ENCODE measurements at regions not wholly inside any gene's neighbourhood (a gene's known extent, or its start where the extent isn't known, plus 50 kb on each side); places are given as distances from the start of the nearest gene placed in this dataset.
A peak's percentile ranks its signal among the peaks of the same experiment; 100 is the strongest.

GRCh38 chr18:42271647-42272414, 316.8 kb downstream of the PIK3C3 start:
- DNase-seq (ENCODE audit: low spot score) = no peak
- no TSS peak for BruUV-seq (replicated peaks)
- H2AFZ ChIP-seq (ENCODE audit: low read length) = no peak overlapping the region
- no peaks in the 10 kb centered on the region for H3K4me1 ChIP-seq (ENCODE audit: insufficient read depth, low read length, poor library complexity, severe bottlenecking)
- CTCF ChIA-PET (ENCODE audit: unreplicated experiment) = no interaction called here
- intact Hi-C loops (cut with micrococcal nuclease; ENCODE audit: unreplicated experiment) = no loop called here
- no peaks in the 10 kb centered on the region for H3K9me2 ChIP-seq (ENCODE audit: insufficient read depth, low read length)
- H4K20me1 ChIP-seq (ENCODE audit: insufficient read depth, low read length) = no peaks in the 10 kb centered on the region
- H3K27ac ChIP-seq (ENCODE audit: low read depth, low read length, poor library complexity, severe bottlenecking) = no peak overlapping the region
- POLR2A ChIA-PET = no interaction called here
- TF ChIP-seq EZH2phosphoT487 (IDR thresholded peaks at IDR 0.05; ENCODE audit: borderline replicate concordance, low read depth, low read length) = no peak
- no peak for TF ChIP-seq CTCF (conservative IDR thresholded peaks at IDR 0.05; ENCODE audit: low read length)
- no peak overlapping the region for H3K4me3 ChIP-seq (ENCODE audit: low read depth, low read length, poor library complexity, severe bottlenecking)
- no peaks in the 10 kb centered on the region for H3K79me2 ChIP-seq (ENCODE audit: insufficient read depth, low read depth, low read length)
- H3K36me3 ChIP-seq (ENCODE audit: insufficient read depth, low read length) = no peaks in the 10 kb centered on the region
- H3K4me2 ChIP-seq (ENCODE audit: low read length) = no peak overlapping the region
- no peaks in the 10 kb centered on the region for H3K9me3 ChIP-seq (ENCODE audit: low read length)

- H3K9me2 ChIP-seq (ENCODE audit: insufficient read depth, low read length) = no peaks in the 10 kb centered on the region
- ChIA-PET CTCF (ENCODE audit: unreplicated experiment) (no interaction called here), POLR2A (no interaction called here)
- peak; percentile 1 for DNase-seq (ENCODE audit: low spot score)
- H3K79me2 ChIP-seq (ENCODE audit: insufficient read depth, low read depth, low read length) = no peaks in the 10 kb centered on the region
- no peak overlapping the region for H3K4me3 ChIP-seq (ENCODE audit: low read depth, low read length, poor library complexity, severe bottlenecking)
- no peaks in the 10 kb centered on the region for H3K4me1 ChIP-seq (ENCODE audit: insufficient read depth, low read length, poor library complexity, severe bottlenecking)
- intact Hi-C loops (cut with micrococcal nuclease; ENCODE audit: unreplicated experiment) = no loop called here
- BruUV-seq (replicated peaks) = no TSS peak
- TF ChIP-seq CTCF (conservative IDR thresholded peaks at IDR 0.05; ENCODE audit: low read length) (0 out of 2 replicates have a peak, but pooled peaks have one; percentile 23), EZH2phosphoT487 (IDR thresholded peaks at IDR 0.05; ENCODE audit: borderline replicate concordance, low read depth, low read length) (no peak)
- no peak overlapping the region for H3K27ac ChIP-seq (ENCODE audit: low read depth, low read length, poor library complexity, severe bottlenecking)
- no peaks in the 10 kb centered on the region for H3K36me3 ChIP-seq (ENCODE audit: insufficient read depth, low read length)
- H2AFZ ChIP-seq (ENCODE audit: low read length) = no peak overlapping the region
- no peaks in the 10 kb centered on the region for H4K20me1 ChIP-seq (ENCODE audit: insufficient read depth, low read length)
- H3K4me2 ChIP-seq (ENCODE audit: low read length) = no peak overlapping the region
- no peaks in the 10 kb centered on the region for H3K9me3 ChIP-seq (ENCODE audit: low read length)
These were observed 319.6 kb downstream of the PIK3C3 start for GRCh38 chr18:42274488-42275137.

GRCh38 chr18:42275138-42275535, 320.1 kb downstream of the PIK3C3 start:
- DNase-seq (ENCODE audit: low spot score) = no peak
- no peaks in the 10 kb centered on the region for H3K9me3 ChIP-seq (ENCODE audit: low read length)
- no peaks in the 10 kb centered on the region for H3K9me2 ChIP-seq (ENCODE audit: insufficient read depth, low read length)
- intact Hi-C loops (cut with micrococcal nuclease; ENCODE audit: unreplicated experiment) = no loop called here
- H3K36me3 ChIP-seq (ENCODE audit: insufficient read depth, low read length) = no peaks in the 10 kb centered on the region
- CTCF ChIA-PET (ENCODE audit: unreplicated experiment) = no interaction called here
- H4K20me1 ChIP-seq (ENCODE audit: insufficient read depth, low read length) = no peaks in the 10 kb centered on the region
- POLR2A ChIA-PET = no interaction called here
- H3K4me2 ChIP-seq (ENCODE audit: low read length) = no peak overlapping the region
- TF ChIP-seq CTCF (conservative IDR thresholded peaks at IDR 0.05; ENCODE audit: low read length) = no peak
- no peak for TF ChIP-seq EZH2phosphoT487 (IDR thresholded peaks at IDR 0.05; ENCODE audit: borderline replicate concordance, low read depth, low read length)
- H3K4me3 ChIP-seq (ENCODE audit: low read depth, low read length, poor library complexity, severe bottlenecking) = no peak overlapping the region
- H3K79me2 ChIP-seq (ENCODE audit: insufficient read depth, low read depth, low read length) = no peaks in the 10 kb centered on the region
- H3K4me1 ChIP-seq (ENCODE audit: insufficient read depth, low read length, poor library complexity, severe bottlenecking) = no peaks in the 10 kb centered on the region
- no TSS peak for BruUV-seq (replicated peaks)
- H3K27ac ChIP-seq (ENCODE audit: low read depth, low read length, poor library complexity, severe bottlenecking) = no peak overlapping the region
- no peak overlapping the region for H2AFZ ChIP-seq (ENCODE audit: low read length)
